SK-N-SH treated with all-trans-retinoic acid at 6 μM for 48 hours (cell line): ENCODE measurements at regions not wholly inside any gene's neighbourhood (a gene's known extent, or its start where the extent isn't known, plus 50 kb on each side); places are given as distances from the start of the nearest gene placed in this dataset.

Source experiments
- GLIS3 ChIP-seq: fragments of 250-450 bp; sonication (Bioruptor Pico); IDR thresholded peaks from 2 replicates; pipeline ENCODE4 v1.5.0; 2020; ENCODE audit warnings: mild to moderate bottlenecking, moderate library complexity
- ZFP30 ChIP-seq: fragments of 450-650 bp; formaldehyde crosslinking; IDR thresholded peaks from 2 replicates; pipeline ENCODE4 v1.5.0; 2022; ENCODE audit warnings: mild to moderate bottlenecking, moderate library complexity

DNA sequence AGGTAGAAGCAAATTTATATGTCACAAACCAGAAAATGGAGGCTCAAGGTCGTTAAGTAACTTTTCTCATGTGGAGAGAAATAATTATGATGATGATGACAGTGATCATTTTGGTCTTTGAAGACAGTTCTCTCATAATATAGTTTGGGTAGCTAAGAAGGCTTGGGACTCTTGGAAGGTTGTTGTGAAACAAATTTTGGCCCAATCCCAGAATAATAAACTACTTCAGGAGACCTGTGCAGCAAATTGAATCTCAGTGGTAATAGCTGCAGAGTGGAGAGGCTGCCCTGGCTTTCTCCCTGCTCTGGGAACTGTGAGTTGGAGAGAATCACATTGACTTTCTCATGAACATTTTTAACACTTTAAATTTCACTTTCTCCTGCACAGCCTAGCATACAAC lies 217.2 kb upstream of the BOD1L1 start:
- TF ChIP-seq ZFP30 (CRISPR knock-in tag) (no peak), GLIS3 (CRISPR knock-in tag) (no peak)
